HG02678 (cell line): ENCODE measurements at regions not wholly inside any gene's neighbourhood (a gene's known extent, or its start where the extent isn't known, plus 50 kb on each side); places are given as distances from the start of the nearest gene placed in this dataset.

Experiments
- ATAC-seq: cut with Tn5 transposase; IDR thresholded peaks from one replicate; pipeline ENCODE4 v1.9.1; 2021; ENCODE audit warnings: mild to moderate bottlenecking, moderate library complexity; ENCODE audit not compliant: unreplicated experiment

DNA sequence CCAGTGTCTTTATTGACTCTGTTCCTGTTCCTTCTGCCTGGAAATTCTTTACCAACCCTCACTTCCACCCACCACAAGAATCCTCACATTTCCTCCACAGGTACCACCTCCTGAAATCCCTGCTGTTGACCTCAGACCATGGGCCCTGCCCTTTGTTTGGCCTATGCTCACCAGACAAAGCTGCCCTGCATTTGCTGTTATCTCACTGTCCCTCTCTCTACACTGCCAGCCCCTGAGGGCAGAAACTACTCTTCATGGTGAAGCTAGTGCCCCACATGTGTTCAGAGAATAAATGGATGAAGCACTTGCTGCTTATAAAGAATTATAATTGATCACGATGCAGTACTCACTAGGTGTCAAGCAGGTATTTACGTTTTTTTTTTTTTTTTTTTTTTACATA lies 608.4 kb downstream of the TSN start:
- no peak for ATAC-seq

DNA sequence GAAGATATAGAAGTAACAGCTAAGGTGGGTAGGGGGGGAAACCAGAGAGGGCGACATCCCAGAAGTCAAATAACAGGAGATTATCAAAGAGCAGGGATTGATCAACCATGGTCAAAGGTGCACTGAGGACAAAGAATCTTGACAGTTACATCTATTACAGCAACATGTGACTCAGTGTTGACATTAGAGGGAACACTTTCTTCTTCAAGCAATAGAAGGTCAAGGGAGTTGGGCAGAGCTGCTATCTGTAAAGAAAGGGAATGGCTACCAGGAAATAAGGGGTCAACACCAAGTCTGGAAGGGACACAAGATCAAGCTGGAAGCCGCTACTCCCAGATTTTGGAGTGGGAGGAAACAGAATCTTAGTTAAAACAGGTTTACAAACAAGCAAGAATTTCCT lies 611.0 kb downstream of the TSN start:
- ATAC-seq: no peak

DNA sequence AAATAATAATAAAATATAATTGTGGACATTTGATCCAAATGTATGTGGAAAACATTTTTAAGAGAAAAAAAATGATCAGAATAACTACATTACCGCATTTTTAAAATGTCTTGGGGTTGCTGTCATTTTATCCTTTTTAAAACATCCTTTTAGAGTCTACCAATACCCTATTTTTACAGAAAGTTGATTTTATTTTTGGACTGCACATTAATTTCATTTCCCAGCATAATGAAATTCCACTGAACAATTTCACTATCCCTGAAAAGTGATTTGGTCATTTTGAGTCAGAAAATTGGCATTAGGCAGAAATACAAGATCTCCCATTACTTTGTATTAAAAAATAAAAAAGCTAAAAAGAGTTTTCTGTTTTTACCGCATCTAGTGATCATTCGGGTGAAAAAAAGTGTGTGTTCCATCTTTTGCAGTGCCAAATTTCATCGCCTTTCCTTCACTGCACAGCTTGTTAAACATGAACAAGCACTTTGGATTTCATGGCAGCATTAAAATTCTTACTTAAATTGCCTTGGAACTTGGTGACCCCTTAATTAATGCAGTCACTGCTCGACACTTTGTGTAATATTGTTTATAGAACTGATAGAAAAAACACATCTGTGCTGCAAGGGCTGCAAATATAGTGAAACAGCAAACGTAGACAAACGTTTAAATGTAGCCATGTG lies 611.7 kb downstream of the TSN start:
- ATAC-seq: no peak

DNA sequence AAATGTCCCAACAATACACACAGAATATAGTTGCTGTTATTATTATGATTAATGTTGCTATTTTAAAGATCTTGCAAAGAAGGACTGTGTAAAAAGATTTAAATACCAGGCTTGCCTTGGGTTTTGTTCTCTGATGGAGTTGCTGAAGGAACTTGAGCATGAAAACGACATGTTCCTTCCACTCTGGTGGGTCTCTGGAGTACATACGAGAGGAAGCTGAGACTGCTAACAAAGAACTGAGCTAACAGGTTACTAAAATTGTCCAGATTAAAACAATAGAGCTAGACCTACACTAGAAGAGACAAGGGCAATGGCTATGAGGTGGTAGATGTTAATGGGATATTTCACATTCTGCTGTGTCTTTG lies 612.2 kb downstream of the TSN start:
- no peak for ATAC-seq

DNA sequence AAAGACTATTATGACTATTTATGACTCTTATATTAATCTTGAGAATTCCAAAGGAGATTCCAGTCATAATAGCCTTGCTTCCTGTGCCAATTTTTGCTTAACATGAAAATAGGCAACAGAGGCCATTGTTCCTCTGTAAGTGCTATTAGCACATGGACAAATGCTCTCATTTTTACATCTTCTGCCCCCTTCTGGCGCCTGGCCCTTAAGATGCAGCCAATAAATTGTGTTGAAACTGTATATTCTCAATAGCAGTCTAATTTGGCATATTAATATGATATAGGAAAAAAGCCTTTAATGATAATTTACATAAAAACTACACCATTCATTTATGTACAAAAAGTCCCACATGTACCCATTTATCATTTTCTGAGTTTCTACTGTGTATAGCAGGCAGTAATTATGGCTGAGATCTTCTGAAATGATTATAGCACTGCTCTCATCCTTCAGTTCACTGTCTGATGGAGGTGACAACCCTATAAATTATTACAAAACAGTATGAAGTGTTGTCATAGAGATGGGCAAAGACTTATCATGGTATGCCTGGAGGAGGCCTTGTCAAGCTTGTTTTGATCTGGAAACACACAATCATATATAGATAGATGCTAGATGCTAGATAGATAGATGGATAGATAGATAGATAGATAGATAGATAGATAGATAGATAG lies 613.3 kb downstream of the TSN start:
- no peak for ATAC-seq

DNA sequence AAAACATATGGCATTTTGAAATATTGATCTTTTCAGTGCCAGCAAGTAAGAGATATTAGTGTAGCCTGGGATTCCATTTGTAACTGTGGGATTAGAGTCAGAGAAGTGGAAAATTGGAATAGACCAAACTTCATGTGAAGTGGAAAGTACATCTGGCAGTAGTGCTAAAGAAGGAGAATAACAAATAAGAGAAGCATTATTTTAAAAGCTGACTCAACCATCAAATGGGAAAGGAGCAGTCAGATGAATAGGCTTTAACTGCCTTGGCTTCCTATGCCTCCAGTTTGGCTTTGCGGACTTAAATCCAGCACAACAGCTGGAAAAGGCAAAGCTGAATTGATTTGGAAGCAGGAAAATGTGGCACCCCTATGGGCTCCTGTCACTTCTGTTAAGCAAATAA lies 623.1 kb downstream of the TSN start:
- no peak for ATAC-seq

DNA sequence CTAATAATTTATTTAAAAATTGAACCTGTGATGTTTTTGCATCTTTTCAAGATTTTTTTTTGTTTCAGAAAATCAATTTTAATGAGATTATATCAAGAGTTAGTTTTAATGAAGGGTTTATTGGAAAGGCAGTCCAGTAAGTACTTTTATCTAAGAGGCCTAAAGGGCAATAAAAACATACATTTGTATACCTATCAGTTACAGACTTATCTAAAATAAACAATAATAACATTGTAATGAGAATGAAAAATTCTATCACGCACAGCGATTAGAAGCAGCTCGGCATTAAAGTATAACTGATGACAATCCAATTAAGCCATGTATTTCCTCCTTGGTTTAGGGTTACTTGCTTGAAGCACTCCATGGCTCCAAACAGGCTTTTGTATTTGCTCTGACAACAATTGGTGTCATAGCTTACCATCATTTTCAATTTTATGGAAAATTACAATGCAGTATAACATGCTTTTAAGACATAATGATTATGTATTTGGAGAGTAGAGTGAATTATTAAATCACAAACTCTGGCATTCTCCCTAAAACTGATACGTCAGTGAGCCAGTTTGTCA lies 629.4 kb downstream of the TSN start:
- ATAC-seq: no peak

DNA sequence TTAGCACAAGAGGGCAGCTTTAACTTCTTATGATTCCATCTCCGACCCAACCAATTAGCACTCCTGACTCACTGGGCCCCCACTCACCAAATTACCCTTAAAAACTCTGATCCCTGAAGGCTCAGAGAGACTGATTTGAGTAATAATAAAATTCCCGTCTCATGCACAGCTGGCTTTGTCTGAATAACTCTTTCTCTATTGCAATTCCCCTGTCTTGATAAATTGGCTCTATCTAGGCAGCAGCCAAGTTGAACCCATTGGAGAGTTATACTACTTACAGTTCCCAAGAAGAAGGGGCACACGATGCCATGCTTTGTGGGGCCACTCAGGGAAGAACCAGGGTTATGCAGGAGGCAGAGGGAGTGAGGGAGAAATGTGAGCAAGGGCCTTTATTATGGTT lies 632.8 kb downstream of the TSN start:
- ATAC-seq: no peak

DNA sequence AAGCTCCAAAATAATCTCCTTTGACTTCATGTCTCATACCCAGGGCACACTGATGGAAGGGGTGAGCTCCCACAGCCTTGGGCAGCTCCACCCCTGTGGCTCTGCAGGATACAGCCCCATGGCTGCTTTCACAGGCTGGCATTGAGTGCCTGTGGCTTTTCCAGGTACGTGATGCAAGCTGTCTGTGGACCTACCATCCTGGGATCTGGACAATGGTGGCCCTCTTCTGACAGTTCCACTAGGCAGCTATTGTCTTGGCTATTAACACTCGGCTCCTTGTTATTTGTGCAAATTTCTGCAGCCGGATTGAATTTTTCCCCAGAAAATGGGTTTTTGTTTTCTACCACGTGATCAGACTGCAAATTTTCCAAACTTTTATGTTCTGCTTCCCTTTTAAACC lies 634.2 kb downstream of the TSN start:
- no peak for ATAC-seq

DNA sequence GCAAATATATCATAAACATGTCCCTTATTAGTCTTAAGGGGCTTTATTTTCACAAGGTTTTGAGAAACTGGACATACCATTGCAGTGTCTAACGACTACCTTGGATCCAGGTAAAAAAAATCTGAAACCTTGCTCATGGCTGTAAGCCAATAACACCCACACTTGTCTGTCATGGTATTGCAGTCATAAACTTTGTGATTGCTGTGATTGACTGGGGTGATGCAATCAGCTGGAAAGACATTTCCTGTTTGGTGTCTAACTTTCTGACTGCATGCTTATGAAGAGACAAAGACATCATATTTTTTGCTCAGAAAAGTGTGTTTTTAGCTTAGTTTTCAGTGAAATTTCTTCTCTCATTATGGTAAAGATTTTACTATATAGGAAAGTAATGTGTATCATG lies 635.0 kb downstream of the TSN start:
- no peak for ATAC-seq

DNA sequence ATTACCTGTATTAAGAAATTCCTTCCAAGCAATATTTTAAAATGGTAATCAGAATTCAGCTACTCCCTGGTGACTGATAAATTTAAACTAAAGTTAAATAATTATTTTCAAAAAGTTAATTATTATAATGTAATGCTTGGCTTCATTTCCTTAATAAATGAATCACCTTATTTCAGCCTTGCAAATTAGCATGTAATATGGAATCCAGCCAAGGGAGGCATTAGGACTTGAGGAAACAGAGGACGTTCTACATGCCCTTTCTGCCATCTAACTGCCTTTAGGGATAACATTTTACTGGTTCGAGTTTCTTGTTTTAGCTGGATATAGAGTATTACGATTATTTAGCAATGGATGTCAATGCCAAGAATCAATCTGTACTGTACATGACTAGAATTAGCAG lies 636.3 kb downstream of the TSN start:
- ATAC-seq: no peak

DNA sequence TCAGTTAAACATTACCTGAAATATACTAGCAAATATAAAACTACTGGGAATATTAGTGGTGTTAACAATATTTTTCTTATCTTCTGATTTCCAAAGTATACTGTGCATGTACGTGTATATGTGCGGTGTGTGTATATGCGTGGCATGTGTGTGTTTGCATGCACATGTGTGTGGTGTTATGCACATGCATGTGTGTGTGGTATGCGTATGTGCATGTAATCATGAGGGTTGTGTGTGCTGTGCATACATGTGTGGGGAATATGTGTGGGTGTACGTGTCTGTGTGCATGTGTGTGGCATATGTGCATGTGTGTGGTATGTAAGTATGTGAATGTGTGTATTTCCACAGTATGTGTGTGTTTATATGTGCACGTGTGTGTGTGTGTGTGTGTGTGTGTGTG lies 640.2 kb downstream of the TSN start:
- no peak for ATAC-seq

DNA sequence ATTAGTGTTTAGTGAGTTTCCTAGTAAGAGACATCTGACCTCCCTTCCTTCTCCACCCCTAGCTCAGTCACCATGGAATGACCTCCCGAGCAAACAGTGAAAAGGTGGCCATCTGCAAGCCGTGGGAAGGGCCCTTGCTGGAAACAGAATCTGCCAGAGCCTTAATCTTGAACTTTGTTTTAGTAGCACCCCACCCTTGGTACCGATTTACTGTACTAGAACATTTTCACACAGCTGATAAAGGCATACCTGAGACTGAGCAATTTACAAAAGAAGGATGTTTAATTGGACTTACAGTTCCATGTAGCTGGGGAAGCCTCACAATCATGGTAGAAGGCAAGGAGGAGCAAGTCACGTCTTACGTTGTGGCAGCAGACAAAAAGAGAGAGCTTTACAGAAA lies 655.8 kb downstream of the TSN start:
- ATAC-seq: no peak

DNA sequence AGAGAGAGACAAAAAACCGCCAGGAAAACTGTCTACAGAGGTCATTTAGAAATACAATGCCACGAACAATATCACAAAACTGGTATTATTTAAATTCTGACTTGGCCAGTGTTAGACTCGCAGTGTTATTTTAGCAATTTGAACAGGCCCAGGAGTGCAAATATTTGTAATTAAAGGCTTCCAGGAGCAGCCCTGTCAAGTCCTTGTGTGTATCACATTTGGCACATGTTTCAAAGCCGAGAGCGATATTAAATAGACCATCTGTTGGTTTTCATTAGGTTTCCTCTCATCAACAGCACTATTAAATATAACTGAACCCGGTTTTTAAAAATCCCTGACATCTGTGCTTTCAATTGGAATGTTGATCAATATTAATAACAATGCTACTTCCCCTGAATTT lies 656.9 kb downstream of the TSN start:
- no peak for ATAC-seq

DNA sequence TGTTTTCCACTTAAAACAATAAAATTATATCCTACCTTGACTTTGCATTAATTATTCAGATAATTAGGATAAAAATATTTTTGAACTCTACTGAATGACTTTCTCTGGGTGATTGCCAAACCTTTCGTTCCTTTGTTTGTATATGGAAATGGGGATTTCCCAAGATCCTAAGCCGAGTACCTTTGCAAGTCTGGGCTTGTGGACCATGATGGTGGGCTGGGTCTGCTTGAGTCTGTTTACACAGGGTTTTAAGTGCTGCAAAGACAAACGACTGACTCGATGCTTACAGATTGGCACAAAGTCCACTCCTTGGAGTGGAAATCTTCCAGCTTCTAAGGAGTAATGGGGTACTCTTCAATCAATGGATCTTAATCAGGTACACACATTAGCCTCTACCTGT lies 659.5 kb downstream of the TSN start:
- ATAC-seq: no peak

DNA sequence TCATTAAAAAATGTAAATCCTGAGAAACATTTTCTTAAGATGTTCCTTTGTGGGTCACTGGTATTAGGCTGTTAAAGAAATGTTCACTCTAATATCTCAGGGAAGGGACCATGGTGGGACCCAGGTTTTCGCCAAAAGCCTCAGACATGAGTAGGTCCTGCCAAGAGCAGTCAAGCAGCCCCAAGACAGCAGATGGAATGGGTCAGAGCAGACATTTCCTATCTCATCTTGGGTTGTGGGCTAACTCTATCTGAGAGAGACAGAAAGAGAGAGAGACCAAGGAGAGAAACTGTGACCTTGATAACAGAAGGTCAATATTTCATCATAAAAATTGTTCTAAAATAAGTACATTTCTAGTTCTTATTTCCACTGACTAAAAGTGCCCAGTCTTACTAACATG lies 661.7 kb downstream of the TSN start:
- no peak for ATAC-seq

DNA sequence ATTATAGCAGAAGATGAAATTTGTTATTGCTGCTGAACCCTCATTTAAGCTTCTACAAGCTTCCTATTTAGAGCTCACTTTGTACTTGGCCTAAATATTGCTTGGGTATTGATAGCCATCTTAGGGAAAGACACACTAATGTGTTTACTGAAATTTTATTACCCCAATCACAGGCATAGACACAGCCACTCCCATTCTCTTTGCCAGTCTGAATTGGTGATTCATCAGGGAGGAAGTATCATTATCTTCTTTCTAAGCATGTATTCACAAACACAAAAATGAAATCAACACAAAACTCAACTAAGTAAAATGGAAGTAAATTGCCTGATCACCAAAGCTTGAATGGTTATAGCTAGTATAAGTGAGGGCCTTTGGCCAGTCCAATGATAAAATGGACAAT lies 666.3 kb downstream of the TSN start:
- ATAC-seq: no peak

DNA sequence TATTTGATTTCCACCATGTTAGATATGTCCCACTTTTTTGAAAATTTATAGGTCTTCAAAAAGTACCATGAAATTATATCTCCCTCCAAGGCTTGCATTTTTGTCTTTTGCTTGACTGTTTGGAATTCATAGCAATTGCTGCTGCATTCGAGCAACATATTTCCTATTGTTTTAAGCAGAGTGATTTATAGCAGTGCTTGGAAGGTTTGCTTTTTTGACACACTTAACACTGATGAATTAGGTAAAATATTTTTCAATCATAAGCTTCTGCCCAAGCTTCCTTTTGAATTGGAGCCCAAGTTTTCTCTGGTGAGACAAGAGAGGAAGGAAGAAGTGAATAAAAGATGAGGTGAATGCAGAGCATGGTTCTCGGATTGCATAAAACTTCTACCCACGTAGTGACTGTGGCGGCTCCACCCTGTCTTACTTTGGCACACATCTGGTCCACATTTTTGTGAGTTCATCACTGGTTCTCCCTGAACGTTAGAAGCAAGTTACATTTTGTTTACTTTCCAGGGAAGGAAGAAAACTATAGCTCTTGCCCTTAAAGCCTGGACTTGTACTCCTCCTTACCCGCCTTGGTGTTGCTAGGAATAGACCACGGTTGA lies 667.0 kb downstream of the TSN start:
- no peak for ATAC-seq

DNA sequence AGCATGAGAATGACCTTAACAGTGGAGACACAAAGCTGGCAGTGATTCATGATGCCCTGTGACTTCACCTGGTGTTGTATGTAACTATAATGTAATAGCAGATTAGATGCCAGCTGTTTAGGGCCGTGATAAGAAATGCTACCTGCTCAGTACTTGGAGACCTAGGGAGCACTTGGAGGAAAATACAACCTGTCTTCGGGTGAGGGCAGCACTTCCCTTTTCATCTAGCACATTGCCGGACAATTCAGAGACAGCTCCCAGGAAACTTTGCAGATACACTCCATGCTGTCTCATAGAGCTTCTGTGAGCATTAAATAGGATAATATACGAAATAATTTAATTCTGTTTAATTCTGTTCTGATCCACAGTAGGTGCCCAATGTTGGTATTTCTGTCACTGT lies 668.5 kb downstream of the TSN start:
- ATAC-seq: no peak

DNA sequence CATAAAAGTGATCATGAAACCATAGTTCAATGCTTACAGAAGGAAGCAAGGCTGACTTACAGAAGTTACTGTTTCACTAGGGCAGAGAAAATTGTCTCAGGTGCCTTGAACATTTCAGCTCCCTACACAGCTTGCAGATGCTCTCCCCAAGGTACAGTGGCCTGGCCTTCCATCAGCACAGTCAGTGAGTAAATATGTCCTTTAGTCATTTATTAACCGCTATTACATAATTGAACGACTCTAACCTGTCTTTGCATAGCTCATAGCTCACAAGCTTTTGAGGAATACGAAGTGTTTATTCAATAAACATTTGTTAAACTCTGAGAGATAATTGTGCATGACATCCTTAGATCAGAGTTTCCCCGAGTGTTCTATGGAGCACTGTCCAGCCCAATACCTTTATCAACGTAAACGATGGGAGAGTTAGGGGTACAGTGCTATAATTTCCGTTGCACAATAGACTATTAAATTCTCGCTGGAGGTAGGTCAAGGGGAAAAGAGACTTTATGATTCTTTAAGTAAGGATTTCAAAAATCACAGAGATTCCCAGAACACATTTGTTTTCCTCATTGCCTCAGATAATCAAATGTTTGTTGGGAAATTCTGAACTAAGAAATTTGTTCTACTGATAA lies 677.8 kb downstream of the TSN start:
- no peak for ATAC-seq

DNA sequence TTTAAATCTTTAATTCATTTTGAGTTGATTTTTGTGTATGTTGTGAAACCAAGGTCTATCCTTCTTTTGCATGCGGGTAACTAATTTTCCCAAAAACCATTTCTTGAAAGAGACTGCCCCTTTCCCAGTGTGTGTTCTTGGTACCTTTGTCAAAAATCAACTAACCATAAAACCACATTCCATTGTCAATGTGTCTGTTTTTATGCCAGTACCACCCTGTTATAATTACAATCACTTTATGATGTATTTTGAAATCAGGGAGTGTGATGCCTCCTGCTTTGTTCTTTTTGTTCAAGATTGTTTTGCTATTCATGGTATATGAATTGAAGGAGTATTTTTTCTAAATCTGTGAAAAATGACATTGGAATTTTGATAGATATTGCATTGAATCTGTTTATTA lies 689.6 kb downstream of the TSN start:
- ATAC-seq: no peak

DNA sequence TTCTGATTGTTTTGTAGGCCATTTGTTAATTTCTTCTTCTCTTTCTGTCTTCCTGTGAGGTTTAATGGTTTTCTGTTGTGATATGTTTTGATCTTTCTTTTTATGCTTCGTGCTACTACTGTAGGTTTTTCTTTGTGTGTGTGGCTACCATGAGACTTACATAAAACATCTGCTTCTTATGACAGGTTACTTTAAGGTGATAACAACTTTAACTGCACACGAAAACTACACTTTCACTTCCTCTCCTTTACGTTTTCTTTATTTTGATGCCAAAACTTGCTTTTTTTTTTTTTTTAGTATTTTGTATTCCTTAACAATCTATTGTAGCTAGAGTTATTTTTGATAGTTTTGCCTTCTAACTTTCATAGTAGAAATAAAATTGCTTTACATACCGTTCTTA lies 691.3 kb downstream of the TSN start:
- no peak for ATAC-seq
